HG02642 (cell line): ENCODE measurements at regions not wholly inside any gene's neighbourhood (a gene's known extent, or its start where the extent isn't known, plus 50 kb on each side); places are given as distances from the start of the nearest gene placed in this dataset.

ENCODE experiments used
- ATAC-seq: cut with Tn5 transposase; IDR thresholded peaks from one replicate; pipeline ENCODE4 v1.9.1; 2021; ENCODE audit warnings: mild to moderate bottlenecking; ENCODE audit not compliant: unreplicated experiment, poor library complexity

GRCh38 chr18:67381608-67382150 is 134.8 kb downstream of the DSEL start:
- ATAC-seq = no peak

- ATAC-seq = no peak
Observed at GRCh38 chr18:67380867-67381266, 135.7 kb downstream of the DSEL start.

- ATAC-seq = no peak
Observed at GRCh38 chr18:67379981-67380380, 136.5 kb downstream of the DSEL start.

- ATAC-seq = no peak
Observed at GRCh38 chr18:67376372-67376771, 140.1 kb downstream of the DSEL start.

- ATAC-seq = no peak
Observed at GRCh38 chr18:67373636-67374035, 142.9 kb downstream of the DSEL start.

GRCh38 chr18:67367540-67367939 is 149.0 kb downstream of the DSEL start:
- ATAC-seq = no peak

- ATAC-seq = no peak
Observed at GRCh38 chr18:67363694-67364093, 152.8 kb downstream of the DSEL start.

GRCh38 chr18:67362906-67363305 is 153.6 kb downstream of the DSEL start:
- no peak for ATAC-seq

- peak; percentile 94 for ATAC-seq
Observed at GRCh38 chr18:67359873-67360838, 156.4 kb downstream of the DSEL start.

- no peak for ATAC-seq
Observed at GRCh38 chr18:67358947-67359346, 157.6 kb downstream of the DSEL start.

- ATAC-seq = no peak
Observed at GRCh38 chr18:67354692-67355091, 161.8 kb downstream of the DSEL start.

- no peak for ATAC-seq
Observed at GRCh38 chr18:67354091-67354490, 162.4 kb downstream of the DSEL start.

GRCh38 chr18:67347438-67347837 is 169.1 kb downstream of the DSEL start:
- no peak for ATAC-seq

- ATAC-seq = no peak
Observed at GRCh38 chr18:67342159-67342558, 174.4 kb downstream of the DSEL start.

GRCh38 chr18:67337696-67338095 is 178.8 kb downstream of the DSEL start:
- no peak for ATAC-seq

GRCh38 chr18:67331857-67332256 is 184.7 kb downstream of the DSEL start:
- ATAC-seq = no peak

GRCh38 chr18:67319109-67319508 is 197.4 kb downstream of the DSEL start:
- no peak for ATAC-seq

GRCh38 chr18:67318651-67319050 is 197.9 kb downstream of the DSEL start:
- ATAC-seq = no peak

GRCh38 chr18:67310826-67311225 is 205.7 kb downstream of the DSEL start:
- no peak for ATAC-seq

- no peak for ATAC-seq
Observed at GRCh38 chr18:67308819-67309218, 207.7 kb downstream of the DSEL start.

- no peak for ATAC-seq
Observed at GRCh38 chr18:67305466-67305865, 211.1 kb downstream of the DSEL start.

GRCh38 chr18:67302043-67302442 is 214.5 kb downstream of the DSEL start:
- ATAC-seq = no peak
